ENCODE measurements at regions not wholly inside any gene's neighbourhood (a gene's known extent, or its start where the extent isn't known, plus 50 kb on each side); places are given as distances from the start of the nearest gene placed in this dataset.
"Not testable (repeated sequence)": the region's sequence is repeated elsewhere in the genome, so short reads cannot be mapped to it uniquely, and the experiment has no call there.

DNA sequence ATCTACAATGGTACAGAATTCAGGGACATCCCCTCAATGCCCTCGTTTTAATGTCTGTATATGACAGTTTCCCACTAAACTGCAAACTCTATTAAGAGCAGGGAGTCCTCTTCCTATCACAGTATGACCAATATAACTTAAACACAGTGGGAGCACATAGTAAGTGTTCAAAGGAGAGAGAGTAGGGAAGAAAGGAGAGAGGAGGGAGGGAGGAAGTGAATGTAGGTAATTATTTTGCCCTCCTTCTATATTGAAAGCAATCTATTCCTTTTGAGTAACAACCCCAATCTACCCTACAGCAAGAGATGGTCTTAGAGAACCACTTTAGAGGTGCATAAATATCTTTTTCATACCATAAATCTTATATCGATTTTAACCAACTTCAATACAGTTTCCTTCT, 121.4 kb downstream of the MRPL39 start:
- DNase-seq, result no peak

DNA sequence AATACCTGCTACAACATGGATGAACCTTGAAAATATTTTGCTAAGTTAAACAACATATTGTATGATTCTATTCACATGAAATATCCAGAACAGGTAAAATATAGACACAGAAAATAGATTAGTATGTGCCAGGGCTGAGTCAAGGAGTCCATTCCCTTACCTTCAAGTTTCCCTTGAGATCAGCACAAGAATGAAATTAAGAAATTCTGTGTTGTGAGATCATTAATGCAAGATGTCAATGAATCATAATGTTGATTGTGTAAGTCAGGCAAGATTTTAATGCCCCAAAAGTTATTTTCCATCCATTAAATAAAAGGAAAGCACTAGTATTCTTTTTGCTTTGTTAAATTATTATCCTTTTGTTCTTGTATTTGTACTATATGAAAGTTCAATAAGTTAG, 139.4 kb downstream of the MRPL39 start:
- no peak for DNase-seq

DNA sequence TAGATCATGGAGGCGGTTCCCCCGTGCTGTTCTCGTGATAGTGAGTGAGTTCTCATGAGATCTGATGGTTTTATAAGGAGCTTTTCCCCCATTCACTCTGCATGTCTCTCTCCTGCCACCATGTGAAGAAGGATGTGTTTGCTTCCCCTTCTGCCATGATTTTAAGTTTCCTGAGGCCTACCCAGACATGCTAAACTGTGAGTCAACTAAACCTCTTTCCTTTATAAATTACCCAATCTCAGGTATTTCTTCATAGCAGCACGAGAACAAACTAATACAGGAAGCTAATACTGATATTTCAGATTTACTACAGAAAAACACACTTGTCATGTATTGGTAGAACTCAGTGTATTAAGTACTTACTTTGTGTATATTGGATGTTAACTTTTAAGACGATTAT, 140.2 kb downstream of the MRPL39 start:
- DNase-seq, result not testable (repeated sequence)

DNA sequence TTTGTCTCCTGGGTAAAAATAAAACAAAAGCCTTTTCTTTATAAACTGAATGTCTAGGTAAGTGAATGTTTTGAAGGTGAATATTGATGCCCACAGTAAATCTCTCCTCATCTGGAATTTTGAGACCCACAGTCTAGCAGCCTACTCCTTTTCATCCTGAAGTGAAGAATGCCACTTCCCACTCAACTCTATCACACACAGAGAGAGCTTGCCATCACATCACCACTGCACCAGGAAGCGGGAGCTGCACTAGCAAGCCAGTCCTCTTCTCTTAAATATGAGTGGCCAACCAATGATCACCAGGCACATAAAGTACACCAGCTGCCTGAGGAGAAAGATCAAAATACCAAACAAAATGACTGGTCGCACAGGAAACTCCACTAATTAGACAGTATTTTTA, 140.8 kb downstream of the MRPL39 start:
- DNase-seq, result no peak

DNA sequence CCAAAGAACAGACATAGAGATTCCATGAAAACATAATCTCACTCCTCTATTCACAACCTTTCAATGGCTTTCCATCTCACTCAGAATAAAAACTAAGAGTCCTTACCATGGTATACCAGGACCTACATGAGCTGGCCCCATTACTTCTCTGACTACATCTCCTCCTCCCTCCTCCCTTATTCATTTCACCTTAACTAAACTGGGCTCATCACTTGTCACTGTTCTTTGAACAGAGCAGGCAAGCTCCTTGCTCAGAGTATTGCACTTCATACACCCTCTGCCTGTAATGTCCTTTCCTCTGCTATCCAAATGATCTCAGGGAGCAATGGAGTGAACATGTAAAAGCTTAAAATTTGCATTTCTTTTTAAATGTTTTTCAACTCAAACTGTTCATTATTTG, 142.0 kb downstream of the MRPL39 start:
- DNase-seq, result no peak

DNA sequence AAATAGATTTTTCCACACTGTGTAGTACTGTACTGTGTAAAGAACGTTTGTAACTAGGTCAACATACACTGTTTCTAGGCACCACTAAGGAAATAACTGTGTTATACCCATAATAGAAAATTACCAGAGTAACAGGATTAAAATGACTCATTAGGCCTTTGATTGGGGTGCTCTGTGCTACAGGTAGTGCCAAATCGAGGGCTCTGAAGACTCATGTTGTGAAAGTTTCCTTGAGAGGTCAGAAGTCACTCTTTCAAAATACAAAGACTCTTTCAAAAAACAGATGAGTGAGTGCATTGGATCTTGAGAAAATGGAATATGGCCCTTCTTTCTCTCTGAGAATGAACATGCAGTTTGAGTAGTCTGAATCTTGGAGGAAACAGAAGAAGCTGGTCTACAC, 143.0 kb downstream of the MRPL39 start:
- DNase-seq, result peak; percentile 52

DNA sequence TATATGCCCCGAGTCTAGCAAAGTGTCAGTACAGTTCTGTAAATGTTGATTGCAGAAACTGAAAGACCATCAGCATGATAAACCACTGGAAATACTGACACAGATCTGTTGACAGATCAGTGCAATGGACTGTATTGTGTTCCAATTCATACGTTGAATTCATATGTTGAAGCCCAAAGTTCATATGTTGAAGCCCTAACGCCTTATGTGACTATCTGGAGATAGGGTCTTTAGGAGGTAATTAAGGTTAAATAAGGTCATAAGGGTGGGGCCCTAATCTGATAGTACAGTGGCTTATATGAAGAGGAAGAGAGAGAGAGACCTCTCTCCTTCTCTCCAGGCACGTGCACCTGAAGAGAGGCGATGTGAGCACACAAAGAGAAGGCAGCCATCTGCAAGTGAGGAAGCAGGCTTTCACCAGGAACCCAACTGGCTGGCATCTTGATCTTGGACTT, 144.7 kb downstream of the MRPL39 start:
- no peak for DNase-seq

DNA sequence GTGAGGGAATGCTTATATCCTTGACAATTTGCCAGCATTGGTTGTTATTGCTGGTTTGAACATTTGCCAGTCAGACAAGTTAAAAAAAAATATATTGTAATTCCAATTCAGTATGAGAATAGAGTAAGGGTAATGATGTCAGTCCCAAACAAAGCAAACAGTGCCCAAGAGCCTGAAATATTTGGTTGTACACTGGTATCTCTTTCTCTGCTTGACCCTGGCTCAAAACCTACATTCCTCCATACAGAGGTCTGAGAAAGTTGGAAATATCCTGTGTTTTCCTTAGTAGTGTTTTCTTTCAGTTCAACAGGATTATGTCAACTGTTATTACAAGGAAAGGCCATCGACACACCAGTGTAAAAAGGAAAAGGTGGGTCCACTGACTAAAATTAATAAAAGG, 145.6 kb downstream of the MRPL39 start:
- DNase-seq, result no peak

DNA sequence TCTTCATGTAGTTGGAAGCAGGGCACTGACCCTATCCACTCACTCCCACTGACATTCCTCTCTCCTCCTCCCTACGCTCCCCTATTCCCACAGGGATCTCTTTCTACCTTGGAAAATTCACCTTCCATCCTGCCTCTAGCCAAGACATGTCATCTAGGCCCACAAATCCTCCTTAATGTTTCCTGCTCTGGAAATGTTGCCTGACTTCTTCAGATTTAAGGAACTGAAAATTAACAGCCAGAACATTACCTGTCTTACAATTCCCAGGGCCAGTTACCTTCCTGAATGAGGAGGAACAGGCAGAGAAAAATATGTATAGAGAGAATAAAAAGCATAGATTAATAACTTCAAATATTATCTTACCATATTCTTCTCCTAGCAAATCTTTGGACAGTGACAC, 147.3 kb downstream of the MRPL39 start:
- DNase-seq, result no peak

DNA sequence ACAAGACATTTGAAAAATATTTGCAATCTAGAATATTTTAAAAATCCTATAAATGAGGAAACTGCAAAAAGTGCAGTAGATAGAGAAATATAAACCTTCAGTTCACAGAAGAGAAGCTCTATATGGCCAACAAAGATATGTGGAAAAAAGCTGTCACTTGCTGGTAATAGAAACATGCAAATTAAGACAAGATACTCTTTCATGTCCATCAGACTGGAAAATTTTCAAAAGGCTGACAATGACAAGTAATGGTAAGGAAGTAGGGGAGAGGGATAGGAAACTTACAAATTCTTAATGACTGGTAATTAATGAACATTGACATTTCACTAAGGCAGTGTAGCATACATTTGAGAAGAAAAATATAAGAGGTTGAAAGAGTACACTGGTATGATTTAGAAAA, 147.9 kb downstream of the MRPL39 start:
- DNase-seq, result no peak

DNA sequence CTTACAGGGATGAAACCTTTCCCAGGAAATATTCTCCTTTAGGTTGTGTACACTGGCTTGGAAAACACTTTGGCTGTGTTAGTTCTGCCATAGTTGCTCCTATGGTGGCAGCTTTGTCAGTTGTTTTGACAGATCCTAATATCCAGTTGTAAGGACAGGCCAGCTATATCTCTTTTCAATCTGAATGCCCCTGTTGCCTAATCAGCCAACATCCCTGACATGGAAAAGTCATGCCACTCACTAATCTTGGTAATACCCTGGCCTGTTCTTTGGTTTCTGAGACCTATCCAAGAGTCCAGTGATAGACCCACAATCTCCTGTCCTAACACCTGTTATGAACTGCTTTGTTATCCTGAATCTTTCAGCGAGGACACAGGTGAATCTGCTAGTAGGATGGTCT, 148.8 kb downstream of the MRPL39 start:
- no peak for DNase-seq

DNA sequence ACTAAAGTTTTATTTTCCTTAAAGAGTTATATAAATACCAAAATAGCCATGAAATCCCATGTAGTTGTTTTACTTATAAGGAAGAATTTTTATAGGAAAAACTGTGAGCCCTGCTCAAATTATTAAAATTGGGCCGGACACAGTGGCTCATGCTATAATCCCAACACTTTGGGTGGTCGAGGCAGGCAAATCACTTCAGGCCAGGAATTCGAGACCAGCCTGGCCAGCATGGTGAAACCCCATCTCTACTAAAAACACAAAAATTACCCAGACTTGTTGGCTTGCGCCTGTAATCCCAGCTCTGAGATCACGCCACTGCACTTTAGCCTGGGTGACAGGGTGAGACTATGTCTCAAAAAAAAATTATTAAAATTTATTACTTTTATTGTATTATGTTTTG, 149.3 kb downstream of the MRPL39 start:
- no peak for DNase-seq

DNA sequence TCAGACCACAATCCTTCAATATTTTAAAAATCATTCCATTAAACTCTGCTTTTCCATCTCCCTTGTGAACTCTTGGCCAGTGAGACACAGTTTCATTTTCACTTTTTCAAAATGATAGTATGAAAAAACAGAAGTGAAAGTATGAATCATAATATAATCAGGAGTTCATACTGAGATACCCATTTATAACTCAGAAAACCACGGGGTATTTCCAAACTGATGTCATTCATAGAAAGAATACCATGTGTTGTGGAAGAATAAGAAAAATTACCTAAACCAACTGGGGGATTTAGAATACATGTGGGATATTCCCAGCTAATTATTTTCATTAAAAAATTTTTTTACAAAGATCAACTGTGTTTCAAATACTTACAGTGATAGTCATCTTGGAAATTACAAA, 149.9 kb downstream of the MRPL39 start:
- DNase-seq, result peak; percentile 73

DNA sequence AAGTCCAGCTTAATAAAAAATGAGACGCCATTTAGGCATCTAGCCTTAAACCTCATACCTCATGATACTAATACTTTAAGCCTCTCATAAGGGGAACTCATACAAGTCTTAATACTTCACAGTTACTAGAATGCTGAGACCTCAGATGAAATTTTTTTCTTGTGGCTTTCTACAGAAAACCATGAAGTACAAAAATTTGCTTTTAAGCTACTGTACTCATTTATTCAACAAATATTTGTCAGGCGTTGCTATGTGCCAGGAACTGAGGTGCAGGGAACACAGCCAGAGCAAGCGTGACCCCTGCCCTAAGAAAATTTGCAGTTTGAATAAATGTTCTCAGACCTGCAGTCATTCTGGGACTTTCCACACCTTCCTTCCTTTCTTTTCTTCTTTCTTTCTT, 150.6 kb downstream of the MRPL39 start:
- peak; percentile 60 for DNase-seq

DNA sequence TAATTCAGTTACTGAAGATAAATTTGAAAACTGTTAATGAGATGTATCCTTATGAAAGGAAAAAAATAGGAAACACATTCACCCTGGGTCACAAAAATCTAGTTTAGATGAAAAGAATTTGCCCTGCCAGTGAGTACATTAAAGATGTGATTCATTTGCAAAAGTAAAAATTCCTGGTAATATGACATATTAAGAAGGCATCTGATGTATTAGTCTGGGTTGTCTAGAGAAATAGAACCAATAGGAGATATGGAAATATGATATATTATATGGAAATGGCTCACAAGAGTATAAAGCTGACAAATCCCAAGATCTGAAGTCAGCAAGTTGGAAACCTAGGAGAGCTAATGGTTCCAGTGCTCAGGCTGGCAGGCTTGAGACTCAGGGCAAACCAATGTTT, 153.8 kb downstream of the MRPL39 start:
- DNase-seq, result no peak

DNA sequence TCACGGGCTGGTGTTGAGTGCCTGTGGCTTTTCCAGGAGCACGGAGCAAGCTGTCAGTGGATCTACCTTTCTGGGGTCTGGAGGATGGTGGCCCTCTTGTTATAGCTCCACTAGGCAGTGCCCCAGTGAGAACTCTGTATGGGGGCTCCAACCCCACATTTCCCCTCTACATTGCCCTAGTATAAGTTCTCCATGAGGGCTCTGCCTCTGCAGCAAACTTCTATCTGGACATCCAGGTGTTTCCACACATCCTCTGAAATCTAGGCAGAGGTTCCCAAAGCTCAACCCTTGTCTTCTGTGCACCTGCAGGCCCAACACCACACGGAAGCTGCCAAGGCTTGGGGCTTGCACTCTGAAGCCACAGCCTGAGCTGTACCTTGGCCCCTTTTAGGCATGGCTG, 157.3 kb downstream of the MRPL39 start:
- no peak for DNase-seq

DNA sequence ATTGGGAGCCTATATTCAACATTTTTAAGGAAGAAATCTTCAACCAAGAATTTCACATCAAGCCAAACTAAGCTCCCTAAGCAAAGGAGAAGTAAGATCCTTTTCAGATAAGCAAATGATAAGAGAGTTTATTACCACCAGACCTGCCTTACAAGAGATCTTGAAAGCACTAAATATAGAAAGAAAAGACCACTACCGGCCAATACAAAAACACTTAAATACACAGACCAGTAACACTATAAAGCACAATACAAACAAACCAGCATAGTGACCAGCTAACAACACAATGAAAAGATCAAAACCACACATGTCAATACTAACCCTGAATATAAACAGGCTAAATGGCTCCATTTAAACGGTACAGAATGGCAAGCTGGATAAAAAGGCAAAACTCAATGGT, 165.4 kb downstream of the MRPL39 start:
- DNase-seq, result no peak

DNA sequence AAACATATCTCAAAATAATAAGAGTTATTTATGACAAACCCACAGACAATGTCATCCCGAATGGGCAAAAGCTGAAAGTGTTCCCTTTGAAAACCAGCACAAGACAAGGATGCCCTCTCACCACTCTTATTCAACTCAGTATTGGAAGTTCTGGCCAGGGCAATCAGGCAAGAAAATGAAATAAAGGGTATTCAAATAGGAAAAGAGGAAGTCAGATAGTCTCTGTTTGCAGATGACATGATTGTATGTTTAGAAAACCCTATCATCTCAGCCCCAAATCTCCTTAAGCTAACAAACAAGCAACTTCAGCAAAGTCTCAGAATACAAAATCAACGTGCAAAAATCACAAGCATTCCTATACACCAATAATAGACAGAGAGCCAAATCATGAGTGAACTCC, 169.8 kb downstream of the MRPL39 start:
- DNase-seq, result not testable (repeated sequence)

DNA sequence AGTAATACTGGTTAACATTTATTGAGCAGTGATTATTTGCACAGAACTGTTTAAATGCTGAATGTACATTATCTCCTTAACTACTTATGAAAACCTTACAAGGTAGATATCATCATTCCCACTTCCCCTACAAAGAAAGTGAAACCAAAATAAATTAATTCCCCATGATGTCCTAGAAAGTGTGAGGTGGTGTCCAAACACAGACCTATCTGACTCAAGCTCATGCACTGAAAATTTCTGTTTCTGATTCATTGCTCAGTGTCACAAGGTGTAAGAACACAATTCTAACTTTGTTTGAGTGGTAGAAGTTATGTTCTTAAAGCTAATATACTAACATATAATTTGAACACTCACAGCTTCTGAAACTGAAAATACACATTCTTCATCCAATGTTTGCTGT, 178.7 kb downstream of the MRPL39 start:
- DNase-seq, result no peak

DNA sequence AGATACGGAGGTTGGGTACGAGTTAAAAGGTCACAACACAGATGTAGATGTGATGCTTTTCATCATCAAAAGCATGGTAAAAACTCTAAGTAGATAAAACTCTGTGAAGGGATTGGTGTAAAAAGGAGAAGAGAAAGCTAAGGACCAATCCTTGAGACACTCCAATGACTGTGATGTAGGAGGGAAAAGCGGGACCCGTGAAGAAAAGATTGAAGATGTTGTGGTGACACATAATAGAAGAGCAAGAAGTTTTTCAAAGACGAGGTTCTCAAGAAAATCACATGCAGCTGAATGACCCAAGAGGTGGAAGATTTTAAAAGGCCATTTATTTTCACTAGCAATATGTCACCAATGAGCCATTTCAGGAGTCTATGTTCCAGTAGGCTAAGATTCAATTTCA, 179.5 kb downstream of the MRPL39 start:
- DNase-seq, result no peak

DNA sequence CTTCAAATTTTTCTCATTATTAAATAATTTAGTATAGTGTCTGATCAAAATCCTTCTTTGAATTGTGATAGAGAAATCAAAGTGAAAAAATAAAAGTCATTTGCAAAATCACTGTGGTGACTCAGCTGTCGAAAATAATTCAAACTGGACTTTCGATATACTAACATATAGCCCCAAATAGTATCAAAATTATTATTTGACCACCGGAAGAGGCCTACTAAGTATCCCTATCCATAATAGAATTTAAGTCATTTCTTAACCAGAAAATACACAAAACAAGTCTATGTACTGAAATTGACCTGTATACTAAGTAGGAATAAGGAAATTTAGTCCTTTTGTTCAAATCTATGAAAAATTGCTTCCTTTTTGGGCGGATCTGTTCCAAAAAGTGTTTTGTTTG, 180.7 kb downstream of the MRPL39 start:
- DNase-seq, result no peak

DNA sequence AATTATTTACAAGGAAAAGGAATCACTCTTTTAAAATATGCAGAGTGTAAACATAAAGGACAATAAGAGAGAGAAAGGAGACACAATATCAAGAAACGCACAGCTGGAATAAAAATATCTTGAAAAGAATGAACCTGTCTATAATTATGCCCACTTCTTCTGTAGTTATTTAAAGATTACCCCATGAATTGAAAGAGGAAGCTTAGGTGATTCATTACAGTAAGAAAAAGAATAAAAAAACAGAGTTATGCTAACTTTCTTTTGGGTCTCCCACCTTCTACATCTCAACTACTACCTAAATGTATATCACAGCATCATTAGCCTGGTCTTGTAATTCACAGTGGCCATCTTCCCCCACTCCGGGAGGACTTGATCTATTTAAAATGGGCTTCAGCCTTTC, 182.1 kb downstream of the MRPL39 start:
- DNase-seq, result no peak

DNA sequence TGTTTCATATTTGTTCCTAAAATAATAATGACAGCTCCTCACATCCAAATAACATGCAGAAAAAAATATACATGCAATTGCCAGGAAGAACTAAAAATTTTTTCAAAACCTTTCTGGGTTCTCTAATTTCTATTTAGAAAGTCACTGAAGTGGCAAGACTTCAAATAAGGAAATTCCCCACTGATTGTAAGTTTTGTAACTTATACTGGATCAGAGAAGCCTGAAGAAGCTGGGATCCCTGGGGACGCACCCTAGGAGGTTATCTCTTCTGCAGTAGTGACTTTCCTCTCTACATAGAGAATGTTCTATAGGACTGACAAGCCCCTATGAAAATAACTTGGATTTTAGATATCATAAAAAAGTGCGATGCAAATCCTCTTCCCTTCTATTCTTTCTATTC, 182.6 kb downstream of the MRPL39 start:
- DNase-seq, result no peak

DNA sequence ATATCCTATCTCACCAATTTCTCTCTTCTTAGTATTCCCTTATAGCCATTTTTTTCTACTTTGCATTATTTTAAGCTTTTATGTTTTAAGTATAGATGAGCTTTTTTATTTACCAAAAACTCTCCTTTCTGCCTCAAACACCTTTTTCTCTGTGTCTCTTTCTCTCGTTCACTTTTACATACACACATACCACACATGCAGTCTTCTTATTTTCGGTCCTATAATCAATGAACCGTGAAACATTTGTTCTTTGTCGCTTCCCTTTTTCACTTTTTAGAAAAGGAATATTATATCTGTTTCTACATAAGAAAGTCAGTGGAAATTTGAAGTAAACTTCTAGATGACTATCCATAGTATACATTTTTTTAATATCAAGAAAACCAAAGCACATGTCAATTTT, 183.2 kb downstream of the MRPL39 start:
- DNase-seq, result no peak

DNA sequence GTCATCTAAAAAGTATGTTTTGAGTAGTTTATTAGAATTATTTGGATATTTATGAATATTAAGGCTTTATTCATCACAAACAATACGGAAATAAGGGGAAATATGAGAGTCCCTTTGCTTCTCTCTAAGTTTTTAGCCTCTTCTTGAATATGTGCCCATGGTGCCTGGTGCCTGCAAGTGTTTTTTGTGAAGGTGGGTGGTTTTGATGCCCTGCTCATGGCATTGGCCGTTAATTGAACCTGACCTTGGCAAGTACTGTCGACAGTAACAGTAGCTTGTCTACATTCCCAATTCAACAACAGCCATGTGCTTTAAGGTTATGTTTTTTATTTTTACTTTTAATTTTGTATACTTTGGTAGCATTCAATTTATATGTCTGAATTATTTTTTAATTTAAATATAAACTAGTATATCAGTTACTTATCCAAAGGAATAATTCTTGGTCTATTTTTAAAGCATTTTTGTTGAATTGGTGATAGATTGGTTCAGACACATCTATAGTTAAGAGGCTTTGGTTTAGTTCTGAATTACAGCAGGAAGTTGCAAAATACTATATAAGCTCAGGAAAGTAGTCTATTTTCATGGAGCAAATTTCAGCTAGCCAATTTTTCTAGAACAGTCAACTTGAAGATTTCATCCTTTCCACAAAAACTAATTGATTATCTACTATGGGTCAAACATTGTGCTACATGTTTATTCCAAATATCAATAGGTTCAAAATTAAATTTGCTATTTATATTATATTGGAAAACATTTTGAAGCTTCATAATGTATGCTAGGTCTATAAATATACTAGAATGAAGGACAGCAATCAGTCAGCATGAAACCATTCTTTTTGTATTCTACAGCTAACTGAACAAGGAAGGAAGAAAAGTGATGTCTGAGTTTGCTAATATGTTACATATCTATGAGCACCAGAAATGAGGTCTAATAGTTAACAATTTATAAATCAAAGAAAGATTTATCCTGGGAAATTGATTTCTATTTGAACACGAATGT, 184.4 kb downstream of the MRPL39 start:
- DNase-seq, result no peak

Data from CD4-positive, alpha-beta T cell treated with Interleukin-12 subunit alpha and Interleukin-12 subunit beta, for 1 hour (primary cell).